AG04449 (cell line): ENCODE measurements at regions not wholly inside any gene's neighbourhood (a gene's known extent, or its start where the extent isn't known, plus 50 kb on each side); places are given as distances from the start of the nearest gene placed in this dataset.

Source experiments
- CTCF ChIA-PET: fragments of 350-600 bp; formaldehyde crosslinking; extraction: SDS; loops from one replicate; lab custom pipeline; 2021; ENCODE audit warnings: antibody characterized with exemption; lab: Yijun Ruan, JAX
- POLR2A ChIA-PET: fragments of 400-600, 350-600 bp; formaldehyde crosslinking; extraction: SDS; loops from one replicate; lab custom pipeline; 2020; ENCODE audit warnings: antibody characterized with exemption, inconsistent platforms; lab: Yijun Ruan, JAX
- DNase-seq: peaks from one replicate; pipeline ENCODE4 v3.0.0-alpha.2; 2010; ENCODE audit warnings: low read depth, low spot score
- H3K4me3 ChIP-seq: 2 replicates; pipeline ENCODE4 v1.5.1; 2011; ENCODE audit warnings: low read depth, mild to moderate bottlenecking, control low read depth, low read length
- TF ChIP-seq, protein P1 (sequence below): IDR thresholded peaks from one replicate; pipeline ENCODE4 v1.5.1; 2011; ENCODE audit warnings: mild to moderate bottlenecking, moderate library complexity, low read length, control low read depth, inconsistent platforms; ENCODE audit not compliant: insufficient read depth; ENCODE audit errors: missing control alignments

DNA sequence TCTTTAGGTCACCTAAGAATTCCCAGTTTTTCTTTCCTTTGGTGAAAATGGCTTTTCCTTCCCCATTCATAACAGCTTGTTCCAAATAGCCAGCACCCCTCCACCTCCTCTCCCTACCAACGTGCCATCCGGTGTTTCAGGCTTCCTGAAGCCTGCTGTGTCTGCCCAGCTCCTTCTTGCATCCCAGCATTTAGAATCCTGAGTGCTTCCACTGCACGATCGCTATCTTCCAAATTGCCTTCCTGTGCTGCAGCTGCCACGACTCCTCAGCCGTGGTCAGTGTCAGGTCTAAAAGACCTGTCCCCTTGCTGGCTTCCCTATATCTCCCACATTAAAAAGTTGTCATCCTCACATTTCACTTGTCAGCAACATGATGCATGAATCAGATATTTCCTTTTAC is 550.3 kb upstream of the JARID2 start:
- CTCF ChIA-PET, result no interaction called here

DNA sequence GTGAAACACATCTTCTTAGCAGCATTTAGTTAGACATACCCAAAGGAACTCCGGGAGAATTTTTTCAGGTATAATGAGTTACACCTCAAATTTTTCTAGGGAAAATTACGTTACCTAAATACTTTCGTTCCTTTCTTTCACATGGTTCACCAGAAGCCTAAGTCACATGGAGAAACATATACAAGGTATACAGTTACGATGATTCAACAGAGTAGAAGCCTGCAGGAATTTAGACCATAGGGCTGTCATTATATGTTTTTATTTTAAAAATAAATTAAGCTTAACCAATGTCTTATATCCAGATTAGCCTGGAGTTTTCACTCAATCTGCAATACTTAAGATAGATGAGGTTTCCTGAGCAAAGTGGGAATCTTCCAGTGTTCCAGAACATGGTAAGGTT is 549.5 kb upstream of the JARID2 start:
- no peak overlapping the region for H3K4me3 ChIP-seq
- POLR2A ChIA-PET, result no interaction called here
- no peak for DNase-seq
- CTCF ChIA-PET, result no interaction called here
- TF ChIP-seq, protein P1, sequence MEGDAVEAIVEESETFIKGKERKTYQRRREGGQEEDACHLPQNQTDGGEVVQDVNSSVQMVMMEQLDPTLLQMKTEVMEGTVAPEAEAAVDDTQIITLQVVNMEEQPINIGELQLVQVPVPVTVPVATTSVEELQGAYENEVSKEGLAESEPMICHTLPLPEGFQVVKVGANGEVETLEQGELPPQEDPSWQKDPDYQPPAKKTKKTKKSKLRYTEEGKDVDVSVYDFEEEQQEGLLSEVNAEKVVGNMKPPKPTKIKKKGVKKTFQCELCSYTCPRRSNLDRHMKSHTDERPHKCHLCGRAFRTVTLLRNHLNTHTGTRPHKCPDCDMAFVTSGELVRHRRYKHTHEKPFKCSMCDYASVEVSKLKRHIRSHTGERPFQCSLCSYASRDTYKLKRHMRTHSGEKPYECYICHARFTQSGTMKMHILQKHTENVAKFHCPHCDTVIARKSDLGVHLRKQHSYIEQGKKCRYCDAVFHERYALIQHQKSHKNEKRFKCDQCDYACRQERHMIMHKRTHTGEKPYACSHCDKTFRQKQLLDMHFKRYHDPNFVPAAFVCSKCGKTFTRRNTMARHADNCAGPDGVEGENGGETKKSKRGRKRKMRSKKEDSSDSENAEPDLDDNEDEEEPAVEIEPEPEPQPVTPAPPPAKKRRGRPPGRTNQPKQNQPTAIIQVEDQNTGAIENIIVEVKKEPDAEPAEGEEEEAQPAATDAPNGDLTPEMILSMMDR, result no peak

More for the DNA sequence above, 550.3 kb upstream of the JARID2 start:
- TF ChIP-seq, protein P1, result no peak
- no peak for DNase-seq
- H3K4me3 ChIP-seq, result no peak overlapping the region
- POLR2A ChIA-PET, result no interaction called here

DNA sequence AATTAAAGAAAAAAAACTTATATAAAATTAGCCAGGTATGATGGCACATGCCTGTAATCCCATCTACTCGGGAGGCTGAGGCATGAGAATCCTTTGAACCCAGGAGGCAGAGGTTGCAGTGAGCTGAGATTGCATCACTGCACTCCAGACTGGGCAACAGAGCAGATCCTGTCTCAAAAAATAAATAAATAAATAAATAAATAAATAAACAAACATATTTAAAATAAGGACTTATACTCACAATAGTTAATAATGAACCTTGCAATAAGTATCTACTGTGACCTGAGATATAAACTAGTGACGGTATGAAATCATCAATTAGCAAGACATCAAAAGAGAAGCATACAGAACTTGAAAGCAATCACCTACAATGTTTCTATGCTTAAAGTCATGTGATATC is 548.4 kb upstream of the JARID2 start:
- TF ChIP-seq, protein P1, result no peak
- DNase-seq, result no peak
- POLR2A ChIA-PET, result no interaction called here
- no peak overlapping the region for H3K4me3 ChIP-seq
- CTCF ChIA-PET, result no interaction called here

DNA sequence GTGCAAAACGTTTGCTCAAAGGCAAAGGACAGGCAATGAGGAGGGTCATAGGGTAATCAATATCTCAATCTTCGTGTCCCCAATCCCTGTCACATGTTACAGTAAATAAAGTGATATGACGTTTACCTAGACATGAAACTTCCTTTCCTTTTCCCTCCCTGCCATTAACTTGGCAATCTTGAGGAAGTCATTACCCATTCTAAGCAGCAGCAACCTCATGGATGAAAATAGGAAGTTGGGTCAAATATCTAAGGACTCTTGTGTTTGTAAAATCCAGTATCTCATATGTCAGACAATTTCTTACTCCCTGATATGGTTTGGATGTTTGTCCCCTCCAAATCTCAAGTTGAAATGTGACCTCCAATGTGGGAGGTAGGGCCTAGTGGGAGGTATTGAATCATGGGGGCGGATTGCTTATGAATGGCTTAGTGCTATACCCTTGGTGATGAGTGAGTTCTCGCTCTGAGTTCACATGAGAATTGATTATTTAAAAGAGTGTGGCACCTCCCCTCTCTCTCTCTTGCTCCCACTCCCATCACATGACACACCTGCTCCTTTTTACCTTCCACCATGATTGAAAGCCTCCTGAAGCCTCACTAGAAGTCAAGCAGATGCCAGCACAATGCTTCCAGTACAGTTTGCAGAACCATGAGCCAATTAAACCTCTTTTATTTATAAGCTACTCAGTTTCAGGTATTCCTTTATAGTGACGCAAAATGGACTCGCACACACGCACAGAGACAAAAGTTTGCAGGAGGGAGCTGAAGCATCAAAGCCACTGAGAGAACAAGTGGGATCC is 545.9 kb upstream of the JARID2 start:
- DNase-seq, result no peak
- ChIA-PET POLR2A (no interaction called here), CTCF (no interaction called here)
- TF ChIP-seq, protein P1, result no peak
- H3K4me3 ChIP-seq, result no peak overlapping the region

DNA sequence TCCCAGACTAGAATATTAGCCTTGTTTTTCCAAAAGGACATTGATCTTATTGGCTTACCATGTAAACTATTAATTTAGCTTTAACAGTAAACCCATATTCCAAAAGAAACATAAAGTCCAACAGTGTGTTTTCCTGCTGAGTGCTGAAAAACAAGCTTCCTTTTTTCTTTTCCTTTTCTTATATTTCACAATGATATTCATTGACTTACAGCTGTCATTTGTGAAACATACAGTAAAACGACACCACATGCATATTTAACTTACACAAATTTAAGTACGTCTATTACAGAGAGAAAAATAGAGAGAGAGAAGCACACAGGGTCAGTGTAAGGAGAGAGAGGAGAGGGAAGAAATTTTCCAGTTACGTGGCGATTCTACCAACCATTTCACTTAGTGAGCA is 543.9 kb upstream of the JARID2 start:
- ChIA-PET POLR2A (no interaction called here), CTCF (interaction anchor here (1.3 kb wide), 1 partner anchor 8 kb away, joined by 3 read pairs; no protein-coding TSS in a partner anchor)
- no peak for DNase-seq
- H3K4me3 ChIP-seq, result no peak overlapping the region
- TF ChIP-seq, protein P1, result no peak

DNA sequence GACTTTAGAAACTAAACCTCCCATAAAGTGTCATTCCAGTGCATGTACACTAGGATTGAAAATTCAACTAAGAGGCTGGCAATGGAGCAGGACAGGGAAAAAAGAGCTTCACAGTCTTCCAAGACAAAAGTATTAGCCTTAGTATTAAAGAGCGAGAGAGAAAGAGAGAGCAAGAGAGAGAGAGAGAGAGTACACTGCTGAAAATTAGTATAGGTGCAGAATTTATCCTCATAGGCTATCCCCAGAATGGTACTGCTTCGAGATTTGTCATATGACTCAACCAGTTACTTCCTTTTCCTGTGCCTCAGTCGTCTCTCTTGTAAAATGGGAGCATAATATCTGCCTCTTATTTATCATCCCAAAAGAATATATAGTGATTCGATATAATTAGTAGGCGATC is 543.2 kb upstream of the JARID2 start:
- POLR2A ChIA-PET, result interaction anchor here (1.0 kb wide), 1 partner anchor 546 kb away, joined by 3 read pairs; no protein-coding TSS in a partner anchor
- CTCF ChIA-PET, result interaction anchor here (1.0 to 1.3 kb wide), 2 partner anchors 8 to 9 kb away, joined by 3 read pairs; no protein-coding TSS in a partner anchor
- no peak overlapping the region for H3K4me3 ChIP-seq
- TF ChIP-seq, protein P1, result no peak
- DNase-seq, result no peak
